ENCODE measurements at regions not wholly inside any gene's neighbourhood (a gene's known extent, or its start where the extent isn't known, plus 50 kb on each side); places are given as distances from the start of the nearest gene placed in this dataset.

GRCh38 chr6:105514306-105514705 is 111.4 kb upstream of the PREP start:
- no peak for DNase-seq (ENCODE audit: extremely low read depth in 1 of 2, low read depth in 1 of 2)

GRCh38 chr6:105511639-105512038 is 108.8 kb upstream of the PREP start:
- DNase-seq (ENCODE audit: extremely low read depth in 1 of 2, low read depth in 1 of 2) = no peak

DNA sequence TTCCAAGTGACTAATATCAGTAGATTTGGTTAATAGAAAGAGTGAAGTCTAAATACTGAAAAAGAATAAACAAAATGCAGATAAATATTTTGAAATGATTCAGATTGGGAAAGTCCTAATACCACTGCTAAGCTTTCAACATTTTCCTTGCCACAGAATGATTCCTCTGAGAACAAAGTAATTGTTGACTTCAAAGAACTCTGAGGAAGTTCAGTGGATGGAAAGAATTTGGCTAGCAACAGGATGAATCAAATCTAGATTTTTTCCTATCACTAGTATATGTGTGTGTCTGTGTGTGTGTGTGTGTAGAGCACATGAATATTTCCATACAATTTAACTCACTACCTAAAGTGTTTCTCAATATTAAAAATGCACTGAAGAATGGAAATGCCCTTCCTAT is 107.9 kb upstream of the PREP start:
- no peak for DNase-seq (ENCODE audit: extremely low read depth in 1 of 2, low read depth in 1 of 2)

DNA sequence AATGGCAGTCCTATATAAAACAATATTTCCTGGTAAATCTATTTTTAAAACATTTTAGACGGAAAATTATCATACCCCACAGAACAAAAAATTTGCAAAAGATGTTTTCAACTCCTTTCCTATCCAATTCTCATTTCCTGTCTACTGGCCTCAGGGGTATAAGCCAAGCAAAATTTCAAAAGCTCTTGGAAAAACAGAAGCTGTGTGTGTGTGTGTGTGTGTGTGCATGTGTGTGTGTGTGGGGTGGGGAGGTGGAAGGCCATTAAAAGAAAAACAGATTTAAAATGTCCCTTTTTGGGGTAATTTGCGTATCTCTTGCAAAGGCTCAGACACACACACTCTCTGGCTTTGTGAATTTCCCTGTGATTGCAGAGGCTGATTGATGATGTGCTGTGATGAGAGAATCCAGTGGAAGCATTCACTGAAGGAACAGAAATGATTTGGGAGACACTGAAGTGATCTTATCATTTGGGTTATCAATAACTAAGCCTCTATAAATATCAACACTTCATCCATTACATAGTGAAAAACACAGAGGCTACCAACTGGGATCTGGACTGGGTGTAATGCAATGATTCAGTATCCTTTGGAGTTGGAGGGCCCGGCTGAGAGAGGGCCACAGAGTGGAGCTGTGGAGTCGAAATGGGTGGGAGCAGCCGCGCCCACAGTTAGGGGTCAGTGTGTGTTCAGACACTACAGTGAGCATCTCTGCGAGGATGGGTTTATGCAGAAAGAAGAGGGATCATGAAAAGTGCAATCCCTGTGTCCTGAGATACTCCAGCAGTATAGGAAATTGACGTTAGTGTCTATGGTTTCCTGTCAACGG is 106.8 kb upstream of the PREP start:
- DNase-seq (ENCODE audit: extremely low read depth in 1 of 2, low read depth in 1 of 2) = no peak

GRCh38 chr6:105507811-105508210 is 104.9 kb upstream of the PREP start:
- no peak for DNase-seq (ENCODE audit: extremely low read depth in 1 of 2, low read depth in 1 of 2)

GRCh38 chr6:105504706-105505105 is 101.8 kb upstream of the PREP start:
- no peak for DNase-seq (ENCODE audit: extremely low read depth in 1 of 2, low read depth in 1 of 2)

- no peak for DNase-seq (ENCODE audit: extremely low read depth in 1 of 2, low read depth in 1 of 2)
Measured at GRCh38 chr6:105503641-105504040, 100.8 kb upstream of the PREP start.

DNA sequence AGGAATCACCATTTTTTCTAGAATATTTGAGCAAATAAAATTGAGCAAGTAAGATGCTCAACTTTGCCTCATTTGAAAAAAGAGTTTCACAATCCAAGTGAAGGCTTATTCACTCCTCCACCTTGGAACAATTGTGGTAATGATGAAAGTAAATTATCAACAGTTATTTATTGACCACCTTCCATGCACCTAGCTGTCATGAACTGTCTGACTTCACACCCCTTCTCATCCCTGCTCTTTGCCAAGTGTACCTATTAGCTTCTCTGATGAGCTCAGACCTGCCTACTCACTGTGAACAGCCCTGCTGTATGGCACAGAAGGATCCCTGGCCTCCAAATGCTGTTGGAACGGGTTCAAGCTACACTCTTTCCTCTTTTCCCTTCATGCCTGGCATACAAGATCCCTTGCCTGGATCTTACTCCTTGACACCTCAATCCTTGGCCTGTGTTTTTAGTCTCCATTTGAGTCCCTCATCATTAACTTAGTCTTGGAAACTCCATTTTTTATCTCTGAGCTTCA is 99.0 kb upstream of the PREP start:
- no peak for DNase-seq (ENCODE audit: extremely low read depth in 1 of 2, low read depth in 1 of 2)

DNA sequence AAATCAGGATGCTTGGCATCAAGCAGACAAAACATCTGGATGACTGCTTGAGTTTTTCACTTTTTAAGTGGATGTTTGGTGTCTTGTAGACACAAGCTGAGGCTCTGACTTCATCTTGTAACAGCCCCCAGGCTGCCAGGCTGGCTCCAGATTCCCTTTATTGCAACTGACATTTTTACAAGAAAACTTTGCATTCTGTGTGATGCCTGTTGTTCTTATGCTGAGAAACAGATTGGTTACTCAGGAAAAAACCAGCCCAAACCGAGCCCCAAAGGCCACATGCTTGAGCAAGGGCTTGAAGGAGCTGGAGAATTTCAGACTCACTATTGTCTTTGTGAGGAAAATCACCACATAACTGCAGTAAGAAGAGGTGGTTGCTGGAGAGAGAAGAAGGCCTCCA is 98.4 kb upstream of the PREP start:
- no peak for DNase-seq (ENCODE audit: extremely low read depth in 1 of 2, low read depth in 1 of 2)

DNA sequence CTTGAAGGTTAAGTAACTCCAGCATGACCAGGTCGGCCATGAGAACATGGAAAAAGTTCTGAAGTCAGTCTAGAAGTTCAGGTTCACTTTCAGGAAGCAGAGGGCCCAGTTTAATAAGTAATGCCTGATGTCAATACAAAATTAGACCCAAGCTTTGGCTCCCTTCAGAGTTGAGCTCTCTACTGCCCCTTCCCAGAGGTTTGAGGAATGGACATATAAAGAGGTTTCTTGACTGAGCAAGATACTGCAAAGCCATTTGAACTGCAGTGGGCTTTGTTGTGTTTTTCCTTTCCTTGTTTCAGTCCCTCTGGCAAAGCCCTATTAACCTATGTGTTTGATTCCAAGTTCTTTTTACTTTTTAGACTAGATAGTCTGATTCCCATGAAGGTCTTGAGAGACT is 97.8 kb upstream of the PREP start:
- no peak for DNase-seq (ENCODE audit: extremely low read depth in 1 of 2, low read depth in 1 of 2)

GRCh38 chr6:105499931-105500330 is 97.0 kb upstream of the PREP start:
- no peak for DNase-seq (ENCODE audit: extremely low read depth in 1 of 2, low read depth in 1 of 2)

GRCh38 chr6:105499136-105499870 is 96.4 kb upstream of the PREP start:
- no peak for DNase-seq (ENCODE audit: extremely low read depth in 1 of 2, low read depth in 1 of 2)

DNA sequence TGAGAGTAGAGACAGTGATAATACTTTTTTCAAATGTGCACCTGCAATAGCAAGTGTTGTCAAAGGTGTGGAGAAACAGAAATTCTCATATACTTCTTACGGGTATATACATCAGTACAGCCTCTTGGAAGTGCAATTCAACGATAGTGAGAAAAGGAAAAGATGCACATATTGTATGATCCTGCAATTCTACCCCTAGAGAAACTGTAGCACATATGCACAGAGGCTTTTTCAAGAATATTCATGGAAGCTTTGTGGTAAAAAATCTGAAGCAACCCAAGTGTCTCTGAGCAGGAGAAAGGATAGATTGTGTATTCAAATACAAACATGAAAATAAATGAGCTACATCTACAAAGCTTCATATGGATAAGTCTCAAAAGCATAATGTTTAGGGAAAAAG is 94.7 kb upstream of the PREP start:
- no peak for DNase-seq (ENCODE audit: extremely low read depth in 1 of 2, low read depth in 1 of 2)

GRCh38 chr6:105495515-105495914 is 92.6 kb upstream of the PREP start:
- no peak for DNase-seq (ENCODE audit: extremely low read depth in 1 of 2, low read depth in 1 of 2)

GRCh38 chr6:105494688-105495087 is 91.8 kb upstream of the PREP start:
- no peak for DNase-seq (ENCODE audit: extremely low read depth in 1 of 2, low read depth in 1 of 2)

DNA sequence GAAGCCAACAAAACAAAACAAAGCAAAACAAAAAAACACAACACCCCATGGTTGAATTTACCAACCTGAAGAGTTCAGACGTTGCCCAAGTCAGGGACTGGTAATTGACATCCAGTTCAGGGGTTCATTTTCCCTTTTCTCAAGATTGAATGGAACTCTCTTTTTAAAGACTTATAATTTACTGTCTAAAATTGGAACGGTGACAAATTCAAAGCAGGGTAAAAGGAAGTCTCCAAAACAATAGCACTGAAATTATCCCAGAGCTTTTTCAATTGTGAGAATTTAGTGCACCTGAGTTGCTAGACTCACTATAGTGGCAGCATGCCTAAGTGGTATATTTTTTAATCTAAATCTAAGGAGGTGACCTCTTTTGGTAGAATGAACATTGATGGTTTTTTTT is 90.9 kb upstream of the PREP start:
- no peak for DNase-seq (ENCODE audit: extremely low read depth in 1 of 2, low read depth in 1 of 2)

- no peak for DNase-seq (ENCODE audit: extremely low read depth in 1 of 2, low read depth in 1 of 2)
Measured at GRCh38 chr6:105492706-105493673, 90.1 kb upstream of the PREP start.

DNA sequence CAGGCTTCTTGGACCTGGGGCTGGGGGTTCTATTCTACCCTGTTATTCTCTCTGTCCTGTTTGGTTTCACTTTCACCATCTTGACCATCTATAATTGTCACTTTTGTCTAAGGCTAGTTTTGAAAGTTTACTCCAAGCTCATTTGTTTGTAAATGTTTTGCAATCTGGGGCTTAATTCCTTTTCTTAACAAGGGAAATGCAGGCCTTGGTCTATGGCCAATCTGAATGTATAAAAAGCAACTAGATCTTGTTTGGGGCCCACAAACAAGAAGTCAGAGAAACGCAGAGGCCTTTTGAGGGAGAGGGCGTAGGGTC is 86.3 kb upstream of the PREP start:
- DNase-seq (ENCODE audit: extremely low read depth in 1 of 2, low read depth in 1 of 2) = no peak

DNA sequence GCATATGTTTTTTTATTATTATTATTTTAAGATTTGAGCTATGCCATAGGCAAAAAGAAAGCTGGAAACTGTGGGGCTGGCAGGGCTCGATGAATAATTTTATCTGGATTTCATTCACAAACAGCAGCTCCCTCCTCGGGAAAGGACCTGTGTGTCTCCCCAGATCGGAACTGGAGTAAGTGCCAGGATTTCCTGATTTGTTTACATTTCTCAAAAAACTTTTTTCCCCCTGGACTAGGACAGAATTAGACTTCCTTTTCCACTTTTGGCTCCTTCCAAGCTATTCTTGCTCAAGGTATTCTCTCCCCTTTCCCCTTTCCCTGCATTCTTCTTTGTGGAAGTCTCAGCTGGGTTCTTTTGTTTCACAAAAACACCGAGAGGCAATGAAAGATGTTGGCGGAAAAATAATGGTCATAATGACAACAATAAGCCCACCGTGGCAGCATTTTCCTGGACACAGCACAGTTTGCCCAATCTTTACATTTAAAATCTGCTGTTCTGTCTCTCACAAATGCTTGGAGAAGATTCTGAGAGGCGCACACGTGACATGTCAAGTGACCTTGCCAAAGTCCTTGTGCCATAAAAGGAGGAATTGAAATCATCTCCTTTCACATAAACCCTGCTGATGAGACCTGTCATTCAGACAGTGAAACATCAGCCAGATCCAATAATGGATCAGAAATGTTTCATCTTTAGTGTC is 85.8 kb upstream of the PREP start:
- no peak for DNase-seq (ENCODE audit: extremely low read depth in 1 of 2, low read depth in 1 of 2)

- no peak for DNase-seq (ENCODE audit: extremely low read depth in 1 of 2, low read depth in 1 of 2)
Measured at GRCh38 chr6:105487040-105487790, 84.3 kb upstream of the PREP start.
